GM23248 (cell line): ENCODE measurements at regions not wholly inside any gene's neighbourhood (a gene's known extent, or its start where the extent isn't known, plus 50 kb on each side); places are given as distances from the start of the nearest gene placed in this dataset.

Source experiments
- DNase-seq: peaks from one replicate; pipeline ENCODE4 v3.0.0-alpha.2; 2015
- H2AFZ ChIP-seq: fragments of 200-600 bp; sonication (generic); 2 replicates; pipeline ENCODE4 v1.6.1; 2016; ENCODE audit warnings: antibody characterized with exemption
- H3F3A ChIP-seq: fragments of 200-600 bp; sonication (generic); 2 replicates; pipeline ENCODE4 v1.6.1; 2016; ENCODE audit warnings: mild to moderate bottlenecking, antibody characterized with exemption, mixed run types; ENCODE audit not compliant: insufficient read depth
- H3K27ac ChIP-seq: fragments of 200-600 bp; sonication (generic); 2 replicates; pipeline ENCODE4 v1.5.1; 2016; ENCODE audit warnings: mild to moderate bottlenecking
- H3K27me3 ChIP-seq: fragments of 200-600 bp; sonication (generic); replicated peaks from 2 replicates; pipeline ENCODE4 v1.6.1; 2016; ENCODE audit warnings: mild to moderate bottlenecking; ENCODE audit not compliant: insufficient read depth
- H3K36me3 ChIP-seq: fragments of 200-600 bp; sonication (generic); 2 replicates; pipeline ENCODE4 v1.6.1; 2016; ENCODE audit warnings: low read depth, mild to moderate bottlenecking
- H3K4me1 ChIP-seq: fragments of 200-600 bp; sonication (generic); 2 replicates; pipeline ENCODE4 v1.6.1; 2016; ENCODE audit warnings: mild to moderate bottlenecking; ENCODE audit not compliant: insufficient read depth
- H3K4me2 ChIP-seq: fragments of 200-600 bp; sonication (generic); one replicate; pipeline ENCODE4 v1.6.1; 2016; ENCODE audit warnings: mild to moderate bottlenecking; ENCODE audit not compliant: unreplicated experiment
- H3K4me3 ChIP-seq: fragments of 200-600 bp; sonication (generic); 2 replicates; pipeline ENCODE4 v1.5.1; 2016; ENCODE audit warnings: mild to moderate bottlenecking
- H3K79me2 ChIP-seq: fragments of 200-600 bp; sonication (generic); 2 replicates; pipeline ENCODE4 v1.6.1; 2016; ENCODE audit warnings: mild to moderate bottlenecking; ENCODE audit not compliant: insufficient read depth
- H3K9ac ChIP-seq: fragments of 200-600 bp; sonication (generic); 2 replicates; pipeline ENCODE4 v1.6.1; 2016; ENCODE audit warnings: mild to moderate bottlenecking
- H3K9me2 ChIP-seq: fragments of 200-600 bp; sonication (generic); 2 replicates; pipeline ENCODE4 v1.6.1; 2016; ENCODE audit warnings: mixed run types, mild to moderate bottlenecking, moderate library complexity; ENCODE audit not compliant: insufficient read depth
- H3K9me3 ChIP-seq: fragments of 200-600 bp; sonication (generic); one replicate; pipeline ENCODE4 v1.6.1; 2017; ENCODE audit warnings: low read depth
- H4K20me1 ChIP-seq: fragments of 200-600 bp; sonication (generic); 2 replicates; pipeline ENCODE4 v1.6.0; 2016; ENCODE audit not compliant: insufficient read depth
- EZH2 ChIP-seq: fragments of 200-600 bp; sonication (generic); IDR thresholded peaks from 2 replicates; pipeline ENCODE4 v1.6.1; 2018; ENCODE audit warnings: antibody characterized with exemption, mild to moderate bottlenecking; ENCODE audit not compliant: insufficient read depth, poor library complexity, severe bottlenecking
- EZH2phosphoT487 ChIP-seq: fragments of 200-600 bp; sonication (generic); IDR thresholded peaks from 2 replicates; pipeline ENCODE4 v1.6.1; 2018; ENCODE audit warnings: antibody characterized with exemption, moderate library complexity, mild to moderate bottlenecking, low read depth; ENCODE audit not compliant: insufficient read depth
- WGBS, 2 experiments: methylation state at CpG; one replicate each; pipeline ENCODE4 v1.1.6; 2015 to 2017; ENCODE audit warnings: low lambda C conversion rate in 2 of 2, low coverage in 1 of 2; ENCODE audit errors: missing lambda C conversion rate in 2 of 2; 5-methylcytosine and 5-hydroxymethylcytosine counted together
- in situ Hi-C: fragments of 300-500 bp; cut with MboI; formaldehyde crosslinking; loops from 2 replicates; pipeline ENCODE4 v1.15.0; 2020

- no peak overlapping the region for H3K4me3 ChIP-seq
- H4K20me1 ChIP-seq = no peaks in the 10 kb centered on the region
- TF ChIP-seq EZH2 = no peak
- peak overlapping the region; percentile 0 for H3K4me2 ChIP-seq
- no peaks in the 10 kb centered on the region for H3K79me2 ChIP-seq
- peak overlapping the region; percentile 23; the same call in 1 of the 2 replicates for H2AFZ ChIP-seq
- in situ Hi-C loops = no loop called here
- H3K9me3 ChIP-seq = no peaks in the 10 kb centered on the region
- no peaks in the 10 kb centered on the region for H3K27me3 ChIP-seq
- peaks cover 26% of the 10 kb centered on the region for H3K4me1 ChIP-seq
- DNase-seq = peak; percentile 57
- H3F3A ChIP-seq = peaks cover 16% of the 10 kb centered on the region; the same call in 1 of the 2 replicates
- no peak overlapping the region for H3K9ac ChIP-seq
- 90 to 96% methylated on average over 2 of the region's 2 CpGs for WGBS, 2 experiments
- peak overlapping the region; percentile 30 for H3K27ac ChIP-seq
- H3K36me3 ChIP-seq = no peaks in the 10 kb centered on the region
- no peaks in the 10 kb centered on the region for H3K9me2 ChIP-seq
Measured at GRCh38 chr2:192265751-192266150, 71.0 kb upstream of the TMEFF2 start.

- H3K9me2 ChIP-seq = no peaks in the 10 kb centered on the region
- H3K4me2 ChIP-seq = no peak overlapping the region
- no peak for DNase-seq
- in situ Hi-C loops = no loop called here
- no peak for TF ChIP-seq EZH2
- no peaks in the 10 kb centered on the region for H3K36me3 ChIP-seq
- H3K9ac ChIP-seq = no peak overlapping the region
- H4K20me1 ChIP-seq = no peaks in the 10 kb centered on the region
- no peaks in the 10 kb centered on the region for H3K9me3 ChIP-seq
- WGBS, 2 experiments = 56 to 63% methylated on average over 3 of the region's 3 CpGs
- H2AFZ ChIP-seq = no peak overlapping the region
- H3K4me1 ChIP-seq = 0 out of 2 replicates have a peak, but pooled peaks cover 5% of the 10 kb centered on the region
- no peaks in the 10 kb centered on the region for H3F3A ChIP-seq
- no peaks in the 10 kb centered on the region for H3K79me2 ChIP-seq
- H3K27me3 ChIP-seq = no peaks in the 10 kb centered on the region
- no peak overlapping the region for H3K4me3 ChIP-seq
- no peak overlapping the region for H3K27ac ChIP-seq
Measured at GRCh38 chr2:192254444-192254843, 59.7 kb upstream of the TMEFF2 start.

- no peak for DNase-seq
- H3K79me2 ChIP-seq = no peaks in the 10 kb centered on the region
- no peaks in the 10 kb centered on the region for H3K27me3 ChIP-seq
- 0 out of 2 replicates have a peak, but pooled peaks cover 5% of the 10 kb centered on the region for H3K4me1 ChIP-seq
- no peaks in the 10 kb centered on the region for H3K9me3 ChIP-seq
- H3F3A ChIP-seq = no peaks in the 10 kb centered on the region
- H3K36me3 ChIP-seq = no peaks in the 10 kb centered on the region
- H3K4me2 ChIP-seq = no peak overlapping the region
- H3K4me3 ChIP-seq = no peak overlapping the region
- TF ChIP-seq EZH2phosphoT487 = no peak
- TF ChIP-seq EZH2 = no peak
- H4K20me1 ChIP-seq = no peaks in the 10 kb centered on the region
- no peak overlapping the region for H3K9ac ChIP-seq
- 40 to 41% methylated on average over 4 of the region's 4 CpGs for WGBS, 2 experiments
- H3K9me2 ChIP-seq = no peaks in the 10 kb centered on the region
- no peak overlapping the region for H2AFZ ChIP-seq
- no peak overlapping the region for H3K27ac ChIP-seq
- in situ Hi-C loops = no loop called here
Measured at GRCh38 chr2:192253692-192254091, 59.0 kb upstream of the TMEFF2 start.

GRCh38 chr2:192250961-192251360 is 56.2 kb upstream of the TMEFF2 start:
- Histone ChIP-seq H2AFZ (no peak overlapping the region), H3K9ac (no peak overlapping the region), H3K27ac (no peak overlapping the region), H3F3A (no peaks in the 10 kb centered on the region), H3K9me2 (no peaks in the 10 kb centered on the region), H4K20me1 (no peaks in the 10 kb centered on the region), H3K9me3 (no peaks in the 10 kb centered on the region), H3K4me2 (no peak overlapping the region), H3K4me1 (0 out of 2 replicates have a peak, but pooled peaks cover 5% of the 10 kb centered on the region), H3K27me3 (no peaks in the 10 kb centered on the region), H3K4me3 (no peak overlapping the region), H3K36me3 (no peaks in the 10 kb centered on the region), H3K79me2 (no peaks in the 10 kb centered on the region)
- no peak for DNase-seq
- in situ Hi-C loops = no loop called here
- TF ChIP-seq EZH2phosphoT487 (no peak), EZH2 (no peak)

GRCh38 chr2:192247456-192247855 is 52.7 kb upstream of the TMEFF2 start:
- Histone ChIP-seq H3K27ac (no peak overlapping the region), H3K9ac (no peak overlapping the region), H2AFZ (no peak overlapping the region), H3K4me3 (no peak overlapping the region), H3F3A (no peaks in the 10 kb centered on the region), H3K9me3 (no peaks in the 10 kb centered on the region), H3K4me2 (no peak overlapping the region), H3K27me3 (no peaks in the 10 kb centered on the region), H3K9me2 (no peaks in the 10 kb centered on the region), H3K79me2 (no peaks in the 10 kb centered on the region), H3K4me1 (peaks cover 8% of the 10 kb centered on the region; the same call in 1 of the 2 replicates), H3K36me3 (no peaks in the 10 kb centered on the region), H4K20me1 (no peaks in the 10 kb centered on the region)
- TF ChIP-seq EZH2phosphoT487 (no peak), EZH2 (no peak)
- in situ Hi-C loops = no loop called here
- WGBS, 2 experiments = 85 to 99% methylated on average over 3 of the region's 3 CpGs
- no peak for DNase-seq
